Common myeloid progenitor, CD34-positive (primary cell): ENCODE measurements at regions not wholly inside any gene's neighbourhood (a gene's known extent, or its start where the extent isn't known, plus 50 kb on each side); places are given as distances from the start of the nearest gene placed in this dataset.

Source experiments
- CTCF ChIA-PET: fragments of 350-600 bp; sonication (Branson Sonifier 250); formaldehyde crosslinking; loops from one replicate; lab custom pipeline; 2021; ENCODE audit warnings: antibody characterized with exemption; lab: Charles Lee
- POLR2A ChIA-PET: fragments of 350-600 bp; sonication (Branson Sonifier 250); formaldehyde crosslinking; loops from one replicate; lab custom pipeline; 2021; ENCODE audit warnings: antibody characterized with exemption; lab: Charles Lee
- DNase-seq, 3 donors: peaks; one replicate each; pipeline versions ENCODE4 v3.0.0 to v3.0.0-alpha.2; 2013
- H3K27ac ChIP-seq, 2 experiments: 1 replicate in 1 of 2; 2 replicates in 1 of 2; pipeline ENCODE4 v1.7.0; 2013; ENCODE audit warnings: inconsistent platforms in 2 of 2, low read length in 2 of 2, mild to moderate bottlenecking in 2 of 2, low read depth in 1 of 2, moderate library complexity in 1 of 2; ENCODE audit not compliant: severe bottlenecking in 2 of 2, insufficient read depth in 1 of 2, poor library complexity in 1 of 2
- H3K27me3 ChIP-seq, 5 experiments: replicated peaks in 2 of 5; 1 replicate in 3 of 5; 2 replicates in 2 of 5; pipeline versions ENCODE4 v1.6.1 to v1.7.0; 2013; ENCODE audit warnings: low read length in 4 of 5, mild to moderate bottlenecking in 2 of 5, moderate library complexity in 2 of 5, inconsistent platforms in 1 of 5; ENCODE audit not compliant: insufficient read depth in 5 of 5, control insufficient read depth in 4 of 5
- H3K36me3 ChIP-seq, 4 experiments: 1 replicate in 2 of 4; 2 replicates in 2 of 4; pipeline versions ENCODE4 v1.6.1 to v1.7.0; 2013; ENCODE audit warnings: low read length in 3 of 4, control low read depth in 1 of 4, mild to moderate bottlenecking in 1 of 4; ENCODE audit not compliant: control insufficient read depth in 4 of 4, insufficient read depth in 4 of 4
- H3K4me1 ChIP-seq, 4 experiments: 1 replicate in 3 of 4; 2 replicates in 1 of 4; pipeline versions ENCODE4 v1.6.1 to v1.7.1; 2013; ENCODE audit warnings: low read length in 3 of 4, mild to moderate bottlenecking in 3 of 4, control low read depth in 1 of 4, inconsistent platforms in 1 of 4, moderate library complexity in 1 of 4; ENCODE audit not compliant: control insufficient read depth in 4 of 4, insufficient read depth in 4 of 4; ENCODE audit errors: control extremely low read depth in 1 of 4
- H3K4me3 ChIP-seq, 7 experiments: 1 replicate in 4 of 7; 2 replicates in 3 of 7; pipeline versions ENCODE4 v1.5.1 to v1.7.0; 2013; ENCODE audit warnings: mild to moderate bottlenecking in 7 of 7, low read length in 6 of 7, moderate library complexity in 6 of 7, inconsistent platforms in 2 of 7, low read depth in 2 of 7, control low read depth in 1 of 7; ENCODE audit not compliant: insufficient read depth in 4 of 7, control insufficient read depth in 1 of 7; ENCODE audit errors: extremely low read depth in 1 of 7
- H3K9me3 ChIP-seq, 5 experiments: 1 replicate in 4 of 5; 2 replicates in 1 of 5; pipeline versions ENCODE4 v1.6.1 to v1.7.1; 2013; ENCODE audit warnings: low read length in 4 of 5, mild to moderate bottlenecking in 2 of 5, inconsistent platforms in 1 of 5, low read depth in 1 of 5, moderate library complexity in 1 of 5; ENCODE audit not compliant: control insufficient read depth in 4 of 5, insufficient read depth in 2 of 5; ENCODE audit errors: control extremely low read depth in 1 of 5
- WGBS: methylation state at CpG from one replicate; pipeline ENCODE4 v1.1.5; 2013; ENCODE audit not compliant: insufficient coverage; 5-methylcytosine and 5-hydroxymethylcytosine counted together

DNA sequence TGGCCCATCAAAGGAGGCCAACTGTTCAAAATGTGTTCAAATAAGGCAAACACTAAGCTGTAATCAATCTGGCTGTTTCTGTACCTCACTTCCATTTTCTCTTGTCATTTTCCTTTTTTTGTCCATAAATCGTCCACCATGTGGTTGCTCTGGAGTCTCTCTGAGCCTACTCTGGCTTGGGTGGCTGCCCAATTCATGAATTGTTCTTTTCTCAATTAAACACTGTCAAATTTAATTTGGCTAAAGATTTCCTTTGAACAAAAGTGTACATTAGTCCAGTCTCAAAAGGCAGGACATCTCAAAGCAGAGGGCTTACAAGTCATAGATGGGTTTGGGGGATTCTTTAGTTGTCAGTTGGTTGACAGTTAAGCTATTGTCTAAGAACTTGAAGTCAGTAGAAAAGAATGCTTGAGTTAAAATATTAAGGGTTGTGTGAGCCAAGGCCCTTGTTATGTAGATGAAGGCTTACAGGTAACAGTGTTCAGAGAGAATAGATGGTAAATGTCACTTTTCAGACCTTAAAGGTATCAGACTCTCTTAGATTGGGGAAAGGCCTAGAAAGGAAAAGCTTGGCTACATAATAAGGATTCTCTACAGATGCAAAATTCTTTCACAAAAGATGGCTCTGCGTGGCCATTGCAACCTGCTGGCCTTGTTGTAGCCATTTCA, 831.2 kb upstream of the CDH2 start:
- no peaks in the 10 kb centered on the region for H3K4me1 ChIP-seq
- H3K9me3 ChIP-seq, result no peaks in the 10 kb centered on the region
- no peaks in the 10 kb centered on the region for H3K36me3 ChIP-seq
- 88% methylated on average over 1 of the region's 2 CpGs for WGBS
- H3K27ac ChIP-seq, result no peak overlapping the region
- no peak for DNase-seq
- ChIA-PET CTCF (no interaction called here), POLR2A (no interaction called here)
- no peaks in the 10 kb centered on the region for H3K27me3 ChIP-seq
- H3K4me3 ChIP-seq, result no peak overlapping the region

DNA sequence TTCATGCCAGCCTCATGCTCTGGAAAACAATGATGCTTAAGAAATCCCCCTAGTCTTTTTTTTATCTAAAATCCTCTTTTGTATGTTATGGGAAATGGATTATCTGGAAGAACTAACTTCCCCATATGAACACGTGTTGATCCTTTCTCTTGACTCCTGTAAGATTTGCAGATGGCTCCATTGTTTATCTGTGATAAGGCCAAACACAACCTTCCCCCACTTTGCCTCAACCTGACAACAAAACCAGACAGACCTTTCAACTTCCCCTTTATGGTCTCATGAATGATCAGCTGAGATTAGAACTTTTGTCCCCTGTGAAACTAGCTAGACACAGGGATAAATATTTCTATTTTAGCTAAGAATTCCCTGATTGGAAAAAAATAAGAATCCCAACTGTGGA, 828.0 kb upstream of the CDH2 start:
- no peaks in the 10 kb centered on the region for H3K4me1 ChIP-seq
- H3K27me3 ChIP-seq, result no peaks in the 10 kb centered on the region
- CTCF ChIA-PET, result no interaction called here
- no peak overlapping the region for H3K27ac ChIP-seq
- H3K4me3 ChIP-seq, result no peak overlapping the region
- no peaks in the 10 kb centered on the region for H3K9me3 ChIP-seq
- H3K36me3 ChIP-seq, result no peaks in the 10 kb centered on the region
- WGBS, result no CpG with 5 or more reads among the region's 1 CpG
- DNase-seq, result peak; percentile 17 to 76 (median 62)
- POLR2A ChIA-PET, result no interaction called here

DNA sequence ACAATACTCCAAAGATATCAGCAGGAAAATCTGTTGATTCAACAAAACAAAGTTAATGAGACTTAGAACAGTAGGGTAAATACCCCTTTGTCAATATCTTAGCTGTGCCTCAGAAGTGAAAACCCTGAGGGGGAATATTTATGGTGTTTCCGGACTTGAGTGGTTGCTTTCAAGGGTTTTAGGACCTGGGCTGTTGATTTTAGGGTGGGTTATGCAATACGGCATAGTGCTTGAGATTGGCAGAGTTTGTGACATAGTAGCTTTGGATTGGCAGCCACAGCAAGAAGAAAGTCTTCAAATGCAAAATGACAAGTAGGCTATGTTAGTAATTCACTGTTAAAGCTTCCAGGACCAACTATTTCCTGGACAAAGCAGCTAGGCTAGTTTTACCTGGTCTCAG, 826.3 kb upstream of the CDH2 start:
- WGBS, result 100% methylated on average over 2 of the region's 2 CpGs
- ChIA-PET POLR2A (no interaction called here), CTCF (no interaction called here)

DNA sequence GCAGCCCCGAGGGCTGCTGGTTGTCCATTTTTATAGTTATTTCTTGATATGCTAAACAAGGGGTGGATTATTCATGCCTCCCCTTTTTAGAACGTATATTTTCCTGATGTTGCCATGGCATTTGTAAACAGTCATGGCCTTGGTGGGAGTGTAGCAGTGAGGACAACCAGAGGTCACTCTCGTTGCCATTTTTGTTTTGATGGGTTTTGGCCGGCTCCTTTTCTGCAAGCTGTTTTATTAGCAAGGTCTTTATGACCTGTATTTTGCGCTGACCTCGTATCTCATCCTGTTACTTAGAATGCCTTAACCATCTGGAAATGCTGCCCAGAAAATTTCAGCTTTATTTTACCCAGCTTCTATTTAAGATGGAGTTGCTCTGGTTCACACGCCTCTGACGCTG, 825.8 kb upstream of the CDH2 start:
- ChIA-PET POLR2A (no interaction called here), CTCF (no interaction called here)

More for the DNA sequence above, 826.3 kb upstream of the CDH2 start:
- no peaks in the 10 kb centered on the region for H3K9me3 ChIP-seq
- H3K27me3 ChIP-seq, result no peaks in the 10 kb centered on the region
- no peak for DNase-seq
- no peaks in the 10 kb centered on the region for H3K4me1 ChIP-seq
- no peak overlapping the region for H3K4me3 ChIP-seq
- no peak overlapping the region for H3K27ac ChIP-seq
- H3K36me3 ChIP-seq, result no peaks in the 10 kb centered on the region

DNA sequence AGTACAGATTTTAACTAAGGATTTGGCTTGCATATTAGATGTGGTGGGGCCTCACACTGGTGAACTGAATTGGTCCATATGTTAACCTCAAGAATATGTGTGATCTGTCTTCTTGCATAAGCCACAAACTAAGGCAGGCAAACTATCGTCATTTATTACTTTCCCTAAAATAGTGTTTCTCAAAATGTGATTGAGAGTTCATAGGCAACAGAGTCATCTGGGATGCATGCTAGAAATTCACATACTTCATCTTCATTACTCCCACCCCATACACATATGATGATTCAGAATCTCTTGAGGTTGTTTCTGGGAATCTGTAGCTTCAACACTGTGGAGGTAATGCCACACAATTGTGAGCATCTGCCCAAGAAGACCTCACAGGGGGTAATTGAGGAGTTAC, 822.8 kb upstream of the CDH2 start:
- no peaks in the 10 kb centered on the region for H3K9me3 ChIP-seq
- no peaks in the 10 kb centered on the region for H3K36me3 ChIP-seq
- WGBS, result no CpG with 5 or more reads among the region's 1 CpG
- no peak for DNase-seq
- H3K27me3 ChIP-seq, result no peaks in the 10 kb centered on the region
- no peak overlapping the region for H3K4me3 ChIP-seq
- H3K27ac ChIP-seq, result no peak overlapping the region
- ChIA-PET POLR2A (interaction anchor here (0.7 kb wide), 1 partner anchor 618 kb away, joined by 3 read pairs; no protein-coding TSS in a partner anchor), CTCF (no interaction called here)
- H3K4me1 ChIP-seq, result no peaks in the 10 kb centered on the region

More for the DNA sequence above, 825.8 kb upstream of the CDH2 start:
- Histone ChIP-seq H3K27me3 (no peaks in the 10 kb centered on the region), H3K4me3 (no peak overlapping the region), H3K9me3 (no peaks in the 10 kb centered on the region), H3K4me1 (no peaks in the 10 kb centered on the region), H3K27ac (no peak overlapping the region), H3K36me3 (no peaks in the 10 kb centered on the region)
- WGBS, result 92% methylated on average over 6 of the region's 8 CpGs
- DNase-seq, result no peak

DNA sequence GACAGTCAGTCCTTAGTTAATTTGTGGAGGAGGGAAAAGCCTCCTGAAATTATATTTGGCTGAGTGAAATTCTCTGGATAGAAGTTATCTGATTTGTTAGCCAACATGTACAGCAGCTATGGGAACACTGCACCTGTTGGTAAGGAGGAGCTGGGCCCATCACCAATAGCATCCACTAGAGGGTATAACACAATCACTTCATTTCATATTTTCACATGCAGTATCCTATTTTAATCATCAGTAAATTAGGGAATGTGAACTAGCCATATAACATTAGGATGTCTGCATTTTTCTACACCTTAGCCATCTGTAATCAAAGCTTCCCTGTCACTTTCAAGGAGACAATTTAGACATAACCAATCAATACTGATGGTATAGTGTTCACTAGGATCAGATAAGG, 818.4 kb upstream of the CDH2 start:
- H3K27me3 ChIP-seq, result no peaks in the 10 kb centered on the region
- ChIA-PET POLR2A (no interaction called here), CTCF (interaction anchor here (1.2 kb wide), 1 partner anchor 19 kb away, joined by 4 read pairs; no protein-coding TSS in a partner anchor)
- H3K9me3 ChIP-seq, result no peaks in the 10 kb centered on the region
- H3K4me1 ChIP-seq, result no peaks in the 10 kb centered on the region
- no peaks in the 10 kb centered on the region for H3K36me3 ChIP-seq
- DNase-seq, result peak in 1 of 3 donors; percentile 1
- no peak overlapping the region for H3K27ac ChIP-seq
- H3K4me3 ChIP-seq, result no peak overlapping the region

DNA sequence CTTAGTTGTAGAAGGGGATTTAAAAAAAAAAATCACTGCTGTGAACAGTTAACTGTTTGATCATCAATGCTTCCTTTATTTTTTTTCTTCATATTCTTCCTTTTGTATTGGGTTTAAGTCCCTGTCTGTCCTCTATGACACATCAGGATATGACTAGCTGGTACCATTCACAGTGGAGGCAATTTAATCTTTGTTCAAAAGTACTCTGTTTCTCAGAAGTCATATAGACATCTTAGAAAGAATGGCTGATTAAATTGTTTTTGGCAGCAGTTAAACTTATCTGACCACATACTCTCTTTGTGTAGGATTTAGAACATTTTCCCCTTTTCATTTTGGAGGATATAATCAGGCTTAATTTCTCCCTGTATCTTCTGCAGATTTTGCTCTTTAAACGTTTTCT, 807.8 kb upstream of the CDH2 start:
- Histone ChIP-seq H3K4me3 (no peak overlapping the region), H3K4me1 (no peaks in the 10 kb centered on the region), H3K9me3 (no peaks in the 10 kb centered on the region), H3K27ac (no peak overlapping the region), H3K27me3 (no peaks in the 10 kb centered on the region), H3K36me3 (no peaks in the 10 kb centered on the region)
- WGBS, result no CpG with 5 or more reads among the region's 1 CpG
- ChIA-PET POLR2A (no interaction called here), CTCF (no interaction called here)
- no peak for DNase-seq
